Activated naive CD8-positive, alpha-beta T cell treated with anti-CD3 and anti-CD28 coated beads for 36 hours (primary cell): ENCODE measurements at regions not wholly inside any gene's neighbourhood (a gene's known extent, or its start where the extent isn't known, plus 50 kb on each side); places are given as distances from the start of the nearest gene placed in this dataset.
A peak's percentile ranks its signal among the peaks of the same experiment; 100 is the strongest.

Source experiments
- DNase-seq: peaks from one replicate; pipeline ENCODE4 v3.0.0; 2021
- H3K27ac Mint-ChIP-seq: one replicate; pipeline ENCODE4 v1.8.0; 2022; ENCODE audit warnings: mild to moderate bottlenecking, moderate library complexity, mixed read lengths
- H3K27me3 Mint-ChIP-seq: one replicate; pipeline ENCODE4 v1.8.0; 2022; ENCODE audit warnings: mild to moderate bottlenecking, mixed read lengths
- H3K36me3 Mint-ChIP-seq: one replicate; pipeline ENCODE4 v1.8.0; 2021; ENCODE audit warnings: mild to moderate bottlenecking, mixed read lengths
- H3K4me1 Mint-ChIP-seq: one replicate; pipeline ENCODE4 v1.8.0; 2021; ENCODE audit warnings: mixed read lengths
- H3K4me3 Mint-ChIP-seq: one replicate; pipeline ENCODE4 v1.8.0; 2022; ENCODE audit warnings: mild to moderate bottlenecking, moderate library complexity, mixed read lengths
- H3K9me3 Mint-ChIP-seq: one replicate; pipeline ENCODE4 v1.8.0; 2022; ENCODE audit warnings: mixed read lengths

GRCh38 chr2:196448407-196449079, 191.0 kb upstream of the CCDC150 start:
- no peak for DNase-seq
- Mint-ChIP-seq H3K27me3 (peaks cover 4% of the 10 kb centered on the region), H3K4me3 (no peak overlapping the region), H3K4me1 (no peaks in the 10 kb centered on the region), H3K27ac (no peak overlapping the region), H3K9me3 (no peaks in the 10 kb centered on the region), H3K36me3 (no peaks in the 10 kb centered on the region)

GRCh38 chr2:196449083-196449482, 190.4 kb upstream of the CCDC150 start:
- Mint-ChIP-seq H3K4me3 (no peak overlapping the region), H3K4me1 (no peaks in the 10 kb centered on the region), H3K27me3 (peaks cover 10% of the 10 kb centered on the region), H3K36me3 (no peaks in the 10 kb centered on the region), H3K9me3 (no peaks in the 10 kb centered on the region), H3K27ac (no peak overlapping the region)
- DNase-seq = no peak

DNA sequence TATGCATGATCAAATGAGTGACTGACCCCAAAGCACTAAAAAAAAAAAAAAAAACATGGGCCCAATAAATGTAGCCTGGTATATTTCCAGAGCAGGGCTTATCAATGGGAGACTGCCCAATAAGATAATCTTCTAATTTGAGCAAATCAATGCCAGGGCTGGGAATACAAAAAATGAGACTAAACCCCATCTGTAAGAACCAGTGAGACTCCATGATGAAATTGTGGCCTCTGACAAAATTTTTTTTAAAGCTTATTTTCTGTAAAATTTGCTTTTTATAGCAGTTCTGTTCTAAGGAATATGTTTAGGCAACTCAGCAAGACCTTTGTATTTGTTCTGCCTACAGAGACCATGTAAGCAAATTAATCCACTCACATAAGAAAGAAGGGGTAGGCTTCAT, 186.8 kb upstream of the CCDC150 start:
- peaks cover 27% of the 10 kb centered on the region for H3K27me3 Mint-ChIP-seq
- no peaks in the 10 kb centered on the region for H3K9me3 Mint-ChIP-seq
- DNase-seq = no peak
- no peak overlapping the region for H3K4me3 Mint-ChIP-seq
- H3K27ac Mint-ChIP-seq = no peak overlapping the region
- H3K4me1 Mint-ChIP-seq = no peaks in the 10 kb centered on the region
- no peaks in the 10 kb centered on the region for H3K36me3 Mint-ChIP-seq

DNA sequence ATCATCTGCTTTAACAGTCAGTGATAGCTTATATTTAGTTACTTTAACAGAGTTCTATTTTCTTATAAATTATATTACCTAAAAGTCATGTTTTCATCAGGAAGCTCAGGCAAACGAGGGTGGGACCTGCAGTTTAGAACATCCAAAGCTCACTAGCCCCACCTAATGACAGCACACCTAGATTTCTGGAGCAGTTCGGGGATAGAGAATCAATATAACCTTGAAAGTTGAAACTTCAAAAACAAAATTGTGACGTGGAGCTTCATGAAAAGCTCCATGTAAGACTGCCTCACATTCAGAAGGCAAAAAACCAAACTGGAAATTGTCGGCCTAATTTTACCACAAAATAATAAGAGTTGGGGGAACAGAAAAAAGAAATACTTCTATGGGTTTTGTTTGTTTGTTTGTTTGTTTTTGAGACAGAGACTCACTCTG, 185.9 kb upstream of the CCDC150 start:
- Mint-ChIP-seq H3K36me3 (no peaks in the 10 kb centered on the region), H3K27ac (no peak overlapping the region), H3K9me3 (no peaks in the 10 kb centered on the region), H3K27me3 (peaks cover 34% of the 10 kb centered on the region), H3K4me3 (no peak overlapping the region), H3K4me1 (no peaks in the 10 kb centered on the region)
- peak; percentile 18 for DNase-seq

DNA sequence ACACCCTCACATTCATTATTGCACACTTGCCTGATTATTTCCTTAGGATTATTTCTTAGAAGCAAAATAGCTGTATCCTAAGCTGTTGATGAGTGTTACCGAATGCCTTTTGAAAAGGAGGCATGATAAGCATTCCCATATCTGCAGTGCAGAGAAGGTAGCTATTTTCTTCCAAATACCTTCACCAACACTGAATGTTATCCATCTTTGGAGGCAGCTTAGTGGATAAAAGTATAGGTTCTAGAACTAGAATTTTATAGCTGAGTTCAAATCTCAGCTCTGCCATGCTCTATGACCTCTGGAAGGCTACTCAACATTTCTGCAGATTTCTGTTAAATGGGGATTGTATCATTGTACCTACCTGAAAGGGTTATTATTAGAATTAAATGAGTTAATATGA, 185.0 kb upstream of the CCDC150 start:
- no peak for DNase-seq
- peaks cover 5% of the 10 kb centered on the region for H3K4me1 Mint-ChIP-seq
- H3K4me3 Mint-ChIP-seq = no peak overlapping the region
- H3K36me3 Mint-ChIP-seq = no peaks in the 10 kb centered on the region
- no peaks in the 10 kb centered on the region for H3K9me3 Mint-ChIP-seq
- peaks cover 42% of the 10 kb centered on the region for H3K27me3 Mint-ChIP-seq
- no peak overlapping the region for H3K27ac Mint-ChIP-seq

DNA sequence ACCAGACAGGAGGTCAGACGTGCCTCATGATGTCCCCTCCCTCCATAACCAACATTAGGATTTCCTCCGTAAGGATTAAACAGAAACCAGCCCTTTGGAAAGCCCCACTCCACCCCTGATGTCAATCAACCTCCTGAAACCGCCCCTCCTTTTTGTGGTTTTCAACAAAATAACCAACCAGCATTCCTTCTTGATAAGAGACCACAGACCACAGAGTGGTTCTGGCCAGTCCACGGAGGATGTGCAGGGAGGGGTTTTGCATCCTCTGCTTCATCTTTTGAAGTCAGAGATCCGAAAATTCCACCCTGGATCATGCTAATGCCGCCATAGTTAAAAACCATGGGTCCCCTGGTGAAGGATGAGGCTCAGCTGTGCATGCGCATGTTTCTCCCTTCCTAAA, 180.0 kb upstream of the CCDC150 start:
- peaks cover 11% of the 10 kb centered on the region for H3K4me1 Mint-ChIP-seq
- no peak overlapping the region for H3K27ac Mint-ChIP-seq
- peaks cover 49% of the 10 kb centered on the region for H3K27me3 Mint-ChIP-seq
- DNase-seq = no peak
- H3K4me3 Mint-ChIP-seq = no peak overlapping the region
- peaks cover 6% of the 10 kb centered on the region for H3K9me3 Mint-ChIP-seq
- no peaks in the 10 kb centered on the region for H3K36me3 Mint-ChIP-seq

DNA sequence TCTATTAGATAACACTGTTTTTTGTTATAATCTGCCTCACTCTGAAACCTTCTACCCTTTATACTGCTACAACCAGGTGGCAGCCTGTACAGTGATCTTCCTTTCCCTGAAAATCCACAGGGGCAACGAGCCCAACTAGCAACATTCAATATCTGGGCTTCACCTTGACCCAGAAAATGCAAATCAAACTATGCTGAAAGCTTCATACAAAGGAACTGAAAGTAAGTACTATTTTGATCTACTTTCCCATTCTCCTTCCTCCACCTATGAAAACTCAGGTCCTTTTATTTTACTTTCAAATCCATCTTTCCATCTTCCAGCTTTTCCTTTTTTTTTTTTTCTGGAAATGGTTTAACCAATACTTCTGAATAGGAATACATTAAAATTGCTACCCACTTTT, 175.8 kb upstream of the CCDC150 start:
- Mint-ChIP-seq H3K27me3 (peaks cover 24% of the 10 kb centered on the region), H3K4me1 (peaks cover 11% of the 10 kb centered on the region), H3K4me3 (no peak overlapping the region), H3K36me3 (no peaks in the 10 kb centered on the region), H3K9me3 (peaks cover 6% of the 10 kb centered on the region), H3K27ac (no peak overlapping the region)
- DNase-seq = no peak

DNA sequence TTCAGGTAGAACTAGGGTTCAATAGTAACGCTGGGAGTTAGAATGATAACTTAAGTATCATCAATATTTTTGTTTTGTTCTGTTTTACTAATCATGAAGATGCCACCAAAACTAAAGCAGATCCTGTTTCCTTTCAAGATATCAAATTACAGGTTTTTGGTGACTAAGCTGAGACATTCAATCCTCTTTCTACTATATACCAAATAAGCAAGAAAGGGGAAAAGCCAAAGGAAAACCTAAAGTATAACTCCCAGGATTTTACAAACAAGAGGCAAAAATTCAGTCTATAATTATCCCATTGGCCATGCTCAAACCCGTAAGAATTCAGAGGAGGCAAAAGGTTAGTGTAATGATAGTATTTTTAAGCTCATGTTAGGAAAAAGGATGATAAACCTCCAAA, 175.2 kb upstream of the CCDC150 start:
- peaks cover 19% of the 10 kb centered on the region for H3K27me3 Mint-ChIP-seq

GRCh38 chr2:196466581-196466980, 172.9 kb upstream of the CCDC150 start:
- Mint-ChIP-seq H3K4me1 (no peaks in the 10 kb centered on the region), H3K9me3 (peaks cover 4% of the 10 kb centered on the region)

More for the DNA sequence above, 175.2 kb upstream of the CCDC150 start:
- peaks cover 6% of the 10 kb centered on the region for H3K9me3 Mint-ChIP-seq
- no peak overlapping the region for H3K27ac Mint-ChIP-seq
- H3K4me1 Mint-ChIP-seq = peaks cover 8% of the 10 kb centered on the region
- H3K36me3 Mint-ChIP-seq = no peaks in the 10 kb centered on the region
- DNase-seq = no peak
- H3K4me3 Mint-ChIP-seq = no peak overlapping the region

GRCh38 chr2:196468394-196468793, 171.1 kb upstream of the CCDC150 start:
- Mint-ChIP-seq H3K27ac (no peak overlapping the region), H3K4me3 (no peak overlapping the region), H3K9me3 (no peaks in the 10 kb centered on the region), H3K36me3 (no peaks in the 10 kb centered on the region), H3K4me1 (no peaks in the 10 kb centered on the region), H3K27me3 (peaks cover 4% of the 10 kb centered on the region)
- no peak for DNase-seq

More at GRCh38 chr2:196466581-196466980, 172.9 kb upstream of the CCDC150 start:
- no peak for DNase-seq
- Mint-ChIP-seq H3K27ac (no peak overlapping the region), H3K36me3 (no peaks in the 10 kb centered on the region), H3K27me3 (peaks cover 5% of the 10 kb centered on the region), H3K4me3 (no peak overlapping the region)

DNA sequence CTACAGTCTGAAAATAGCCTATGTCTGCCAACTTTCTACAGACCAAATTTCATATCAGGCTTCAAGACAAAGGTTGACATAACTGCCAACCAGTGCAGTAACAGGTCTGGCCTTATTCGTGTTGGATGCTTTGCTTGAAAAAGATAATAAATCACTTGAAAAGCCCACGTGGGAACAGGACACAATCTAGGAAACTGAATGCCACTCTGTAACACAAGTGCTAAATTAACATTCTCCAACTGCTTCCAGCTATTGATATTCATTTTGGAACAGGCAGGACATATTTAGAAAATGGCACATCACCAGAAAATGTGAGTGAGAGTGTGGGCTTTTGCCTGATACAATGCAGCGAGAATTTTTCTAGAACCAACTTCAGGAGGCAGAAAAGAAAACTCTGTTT, 165.9 kb upstream of the CCDC150 start:
- no peaks in the 10 kb centered on the region for H3K4me1 Mint-ChIP-seq
- no peak overlapping the region for H3K4me3 Mint-ChIP-seq
- no peak overlapping the region for H3K27ac Mint-ChIP-seq
- no peaks in the 10 kb centered on the region for H3K9me3 Mint-ChIP-seq
- H3K36me3 Mint-ChIP-seq = no peaks in the 10 kb centered on the region
- no peak for DNase-seq
- peaks cover 7% of the 10 kb centered on the region for H3K27me3 Mint-ChIP-seq

GRCh38 chr2:196475611-196476010, 163.9 kb upstream of the CCDC150 start:
- H3K4me3 Mint-ChIP-seq = no peak overlapping the region
- no peaks in the 10 kb centered on the region for H3K9me3 Mint-ChIP-seq
- peaks cover 9% of the 10 kb centered on the region for H3K27me3 Mint-ChIP-seq
- no peaks in the 10 kb centered on the region for H3K36me3 Mint-ChIP-seq
- H3K27ac Mint-ChIP-seq = no peak overlapping the region
- no peak for DNase-seq
- no peaks in the 10 kb centered on the region for H3K4me1 Mint-ChIP-seq

DNA sequence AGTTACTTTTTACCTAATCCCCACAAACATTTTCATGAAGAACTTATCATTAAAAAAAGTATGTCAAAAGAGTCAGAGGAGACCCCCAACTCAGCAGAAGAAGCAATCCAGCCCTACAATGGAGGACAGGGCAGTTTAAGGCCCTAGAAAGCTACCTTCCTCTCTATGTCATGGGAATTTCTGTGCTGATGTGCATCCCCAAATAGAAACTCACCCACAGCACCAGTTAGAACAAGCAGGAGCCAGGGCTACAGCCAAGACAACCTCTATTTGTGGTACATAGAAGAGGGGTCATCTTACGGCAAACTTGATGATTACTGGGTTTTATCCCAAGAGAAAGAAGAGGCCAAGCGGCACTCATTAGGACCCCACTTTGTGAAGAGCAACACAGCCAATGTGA, 160.9 kb upstream of the CCDC150 start:
- Mint-ChIP-seq H3K36me3 (no peaks in the 10 kb centered on the region), H3K27me3 (peaks cover 28% of the 10 kb centered on the region), H3K27ac (no peak overlapping the region), H3K9me3 (no peaks in the 10 kb centered on the region), H3K4me1 (no peaks in the 10 kb centered on the region), H3K4me3 (no peak overlapping the region)
- DNase-seq = no peak

DNA sequence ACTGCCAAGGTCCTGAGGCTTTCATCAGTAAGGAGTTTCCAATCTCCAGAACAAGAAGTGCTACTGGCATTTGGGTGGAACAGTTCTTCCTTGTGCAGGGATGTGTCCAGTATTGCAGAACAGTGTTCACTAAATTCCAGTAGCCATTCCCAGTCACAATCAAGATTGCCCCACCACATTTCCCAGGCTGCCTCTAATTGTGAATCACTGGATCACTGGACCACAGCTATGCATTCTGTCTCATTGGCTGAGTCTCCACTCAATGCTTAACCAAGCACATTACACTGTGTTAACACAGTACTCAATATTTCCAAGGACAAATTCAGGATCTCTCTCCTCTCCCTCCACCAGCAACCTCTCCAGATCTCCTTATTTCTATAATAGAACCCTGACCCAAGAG, 160.2 kb upstream of the CCDC150 start:
- Mint-ChIP-seq H3K4me3 (no peak overlapping the region), H3K36me3 (no peaks in the 10 kb centered on the region), H3K9me3 (no peaks in the 10 kb centered on the region)

GRCh38 chr2:196480653-196481323, 158.7 kb upstream of the CCDC150 start:
- H3K27me3 Mint-ChIP-seq = peaks cover 30% of the 10 kb centered on the region

More for the DNA sequence above, 160.2 kb upstream of the CCDC150 start:
- Mint-ChIP-seq H3K4me1 (no peaks in the 10 kb centered on the region), H3K27me3 (peaks cover 31% of the 10 kb centered on the region), H3K27ac (no peak overlapping the region)
- no peak for DNase-seq

DNA sequence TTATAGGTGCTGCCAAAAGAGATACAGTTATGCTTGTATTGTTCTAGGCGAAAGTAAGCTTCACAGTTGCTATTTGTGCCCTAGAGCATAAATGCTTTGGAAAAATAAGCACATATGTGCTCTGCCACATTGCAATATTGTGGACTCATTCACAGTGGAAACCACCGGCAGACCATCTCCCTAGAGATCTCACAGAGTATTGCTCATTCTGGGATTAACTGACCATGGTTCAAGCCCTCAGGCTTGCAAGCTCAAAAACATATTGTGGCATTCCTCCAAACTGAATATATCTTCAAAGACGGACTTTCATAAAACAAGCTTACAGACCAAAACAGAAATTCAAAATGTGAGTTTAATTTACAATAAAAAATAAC, 158.2 kb upstream of the CCDC150 start:
- DNase-seq = no peak
- Mint-ChIP-seq H3K36me3 (no peaks in the 10 kb centered on the region), H3K27me3 (peaks cover 30% of the 10 kb centered on the region), H3K4me1 (no peaks in the 10 kb centered on the region), H3K9me3 (no peaks in the 10 kb centered on the region), H3K27ac (no peak overlapping the region), H3K4me3 (no peak overlapping the region)

More at GRCh38 chr2:196480653-196481323, 158.7 kb upstream of the CCDC150 start:
- DNase-seq = no peak
- no peak overlapping the region for H3K4me3 Mint-ChIP-seq
- no peaks in the 10 kb centered on the region for H3K9me3 Mint-ChIP-seq
- H3K27ac Mint-ChIP-seq = no peak overlapping the region
- no peaks in the 10 kb centered on the region for H3K36me3 Mint-ChIP-seq
- H3K4me1 Mint-ChIP-seq = no peaks in the 10 kb centered on the region
